DOHH2 (cell line): ENCODE measurements at regions not wholly inside any gene's neighbourhood (a gene's known extent, or its start where the extent isn't known, plus 50 kb on each side); places are given as distances from the start of the nearest gene placed in this dataset.

Experiments used
- H3F3A ChIP-seq: fragments of 200-600 bp; sonication (generic), shearing (Covaris generic); 2 replicates; pipeline ENCODE4 v1.6.0; 2016; ENCODE audit warnings: antibody characterized with exemption, mild to moderate bottlenecking; ENCODE audit not compliant: control insufficient read depth, insufficient read depth
- H3K27ac ChIP-seq: fragments of 200-600 bp; sonication (generic); 2 replicates; pipeline ENCODE4 v1.5.1; 2014; ENCODE audit warnings: low read depth, mild to moderate bottlenecking, low read length, moderate library complexity
- H3K27me3 ChIP-seq: fragments of 200-600 bp; sonication (generic); 2 replicates; pipeline ENCODE4 v1.6.1; 2014; ENCODE audit warnings: mild to moderate bottlenecking, low read length, mixed read lengths; ENCODE audit not compliant: control insufficient read depth
- H3K36me3 ChIP-seq: fragments of 200-600 bp; sonication (generic); 2 replicates; pipeline ENCODE4 v1.6.1; 2014; ENCODE audit warnings: mild to moderate bottlenecking, low read length, moderate library complexity, mixed read lengths; ENCODE audit not compliant: control insufficient read depth
- H3K4me1 ChIP-seq: fragments of 200-600 bp; sonication (generic); 2 replicates; pipeline ENCODE4 v1.6.1; 2014; ENCODE audit warnings: mild to moderate bottlenecking, low read length, mixed read lengths; ENCODE audit not compliant: control insufficient read depth
- H3K4me2 ChIP-seq: fragments of 200-600 bp; sonication (generic); 2 replicates; pipeline ENCODE4 v1.6.0; 2014; ENCODE audit warnings: mild to moderate bottlenecking, low read length, moderate library complexity
- H3K4me3 ChIP-seq: fragments of 200-600 bp; sonication (generic); 2 replicates; pipeline ENCODE4 v1.5.1; 2014; ENCODE audit warnings: mild to moderate bottlenecking, low read length, mixed read lengths
- H3K79me2 ChIP-seq: fragments of 200-600 bp; sonication (generic); 2 replicates; pipeline ENCODE4 v1.6.1; 2014; ENCODE audit warnings: mild to moderate bottlenecking, low read length, mixed read lengths; ENCODE audit not compliant: control insufficient read depth
- H3K9me2 ChIP-seq: fragments of 200-600 bp; sonication (generic); replicated peaks from 2 replicates; pipeline ENCODE4 v1.6.1; 2014; ENCODE audit warnings: mild to moderate bottlenecking, low read length, mixed read lengths; ENCODE audit not compliant: control insufficient read depth
- H3K9me3 ChIP-seq: fragments of 200-600 bp; sonication (generic); 2 replicates; pipeline ENCODE4 v1.6.1; 2014; ENCODE audit warnings: antibody characterized with exemption, low read length, mixed read lengths; ENCODE audit not compliant: control insufficient read depth, insufficient read depth
- H4K20me1 ChIP-seq: fragments of 200-600 bp; sonication (generic); 2 replicates; pipeline ENCODE4 v1.6.0; 2014; ENCODE audit warnings: low read depth, mild to moderate bottlenecking, antibody characterized with exemption, low read length, moderate library complexity; ENCODE audit not compliant: control insufficient read depth, insufficient read depth
- CTCF ChIP-seq: fragments of 200-600 bp; sonication (generic); IDR thresholded peaks from one replicate; pipeline ENCODE4 v1.5.1; 2014; ENCODE audit warnings: antibody characterized with exemption, mild to moderate bottlenecking, low read depth, low read length; ENCODE audit not compliant: poor library complexity, severe bottlenecking
- EZH2phosphoT487 ChIP-seq: fragments of 200-600 bp; sonication (generic); IDR thresholded peaks from 2 replicates; pipeline ENCODE4 v1.6.1; 2017; ENCODE audit warnings: borderline replicate concordance, mild to moderate bottlenecking, antibody characterized with exemption, low read length, moderate library complexity, mixed read lengths

GRCh38 chr2:56449449-56449860, 265.7 kb downstream of the CCDC85A start:
- Histone ChIP-seq H4K20me1 (no peaks in the 10 kb centered on the region), H3K4me3 (no peak overlapping the region), H3F3A (no peaks in the 10 kb centered on the region), H3K27me3 (no peaks in the 10 kb centered on the region), H3K9me3 (peaks cover 4% of the 10 kb centered on the region; the same call in 1 of the 2 replicates), H3K79me2 (no peaks in the 10 kb centered on the region), H3K4me2 (no peak overlapping the region), H3K27ac (no peak overlapping the region), H3K9me2 (no peaks in the 10 kb centered on the region), H3K36me3 (no peaks in the 10 kb centered on the region), H3K4me1 (peaks cover 14% of the 10 kb centered on the region)
- TF ChIP-seq EZH2phosphoT487, result no peak
- no peak for TF ChIP-seq CTCF

- H3K36me3 ChIP-seq, result no peaks in the 10 kb centered on the region
- no peaks in the 10 kb centered on the region for H3K27me3 ChIP-seq
- no peak overlapping the region for H3K4me2 ChIP-seq
- no peak overlapping the region for H3K27ac ChIP-seq
- peaks cover 13% of the 10 kb centered on the region for H3K4me1 ChIP-seq
- no peak overlapping the region for H3K4me3 ChIP-seq
- H4K20me1 ChIP-seq, result no peaks in the 10 kb centered on the region
- peaks cover 4% of the 10 kb centered on the region; the same call in 1 of the 2 replicates for H3K9me3 ChIP-seq
- H3K9me2 ChIP-seq, result no peaks in the 10 kb centered on the region
- H3F3A ChIP-seq, result no peaks in the 10 kb centered on the region
- no peak for TF ChIP-seq CTCF
- H3K79me2 ChIP-seq, result no peaks in the 10 kb centered on the region
These were observed 266.3 kb downstream of the CCDC85A start for GRCh38 chr2:56450047-56450446.

GRCh38 chr2:56450772-56451171, 267.0 kb downstream of the CCDC85A start:
- H3K36me3 ChIP-seq, result no peaks in the 10 kb centered on the region
- no peak overlapping the region for H3K4me3 ChIP-seq
- no peaks in the 10 kb centered on the region for H3K79me2 ChIP-seq
- H3K4me1 ChIP-seq, result peaks cover 13% of the 10 kb centered on the region
- H3K27ac ChIP-seq, result no peak overlapping the region
- no peak overlapping the region for H3K4me2 ChIP-seq
- H4K20me1 ChIP-seq, result no peaks in the 10 kb centered on the region
- TF ChIP-seq EZH2phosphoT487, result no peak
- no peak for TF ChIP-seq CTCF
- H3K9me3 ChIP-seq, result peaks cover 4% of the 10 kb centered on the region; the same call in 1 of the 2 replicates
- H3K9me2 ChIP-seq, result no peaks in the 10 kb centered on the region
- H3K27me3 ChIP-seq, result no peaks in the 10 kb centered on the region
- no peaks in the 10 kb centered on the region for H3F3A ChIP-seq

GRCh38 chr2:56455642-56456041, 271.9 kb downstream of the CCDC85A start:
- Histone ChIP-seq H3K9me3 (peaks cover 4% of the 10 kb centered on the region; the same call in 1 of the 2 replicates), H3F3A (no peaks in the 10 kb centered on the region), H3K27me3 (no peaks in the 10 kb centered on the region), H3K36me3 (no peaks in the 10 kb centered on the region), H3K9me2 (no peaks in the 10 kb centered on the region), H4K20me1 (no peaks in the 10 kb centered on the region), H3K4me2 (no peak overlapping the region), H3K4me1 (peaks cover 8% of the 10 kb centered on the region), H3K79me2 (no peaks in the 10 kb centered on the region), H3K27ac (no peak overlapping the region), H3K4me3 (no peak overlapping the region)
- TF ChIP-seq EZH2phosphoT487 (no peak), CTCF (no peak)
